Mammary epithelial cell (primary cell): ENCODE measurements at regions not wholly inside any gene's neighbourhood (a gene's known extent, or its start where the extent isn't known, plus 50 kb on each side); places are given as distances from the start of the nearest gene placed in this dataset.

ENCODE experiments used
- EZH2 ChIP-seq: IDR thresholded peaks from 2 replicates; pipeline ENCODE4 v1.6.1; 2012; ENCODE audit warnings: low read length, inconsistent platforms, borderline replicate concordance
- TF ChIP-seq, protein P1 (sequence below), 2 donors: IDR thresholded peaks in 1 of 2; conservative IDR thresholded peaks in 1 of 2; 2 replicates each; pipeline ENCODE4 v1.5.1; 2011 to 2012; ENCODE audit warnings: inconsistent platforms in 2 of 2, low read length in 2 of 2, mild to moderate bottlenecking in 2 of 2, control low read depth in 1 of 2, low read depth in 1 of 2; ENCODE audit not compliant: insufficient read depth in 1 of 2; ENCODE audit errors: extremely low read depth in 1 of 2

GRCh38 chr2:204166961-204167360 is 230.4 kb downstream of the ICOS start:
- TF ChIP-seq, protein P1, sequence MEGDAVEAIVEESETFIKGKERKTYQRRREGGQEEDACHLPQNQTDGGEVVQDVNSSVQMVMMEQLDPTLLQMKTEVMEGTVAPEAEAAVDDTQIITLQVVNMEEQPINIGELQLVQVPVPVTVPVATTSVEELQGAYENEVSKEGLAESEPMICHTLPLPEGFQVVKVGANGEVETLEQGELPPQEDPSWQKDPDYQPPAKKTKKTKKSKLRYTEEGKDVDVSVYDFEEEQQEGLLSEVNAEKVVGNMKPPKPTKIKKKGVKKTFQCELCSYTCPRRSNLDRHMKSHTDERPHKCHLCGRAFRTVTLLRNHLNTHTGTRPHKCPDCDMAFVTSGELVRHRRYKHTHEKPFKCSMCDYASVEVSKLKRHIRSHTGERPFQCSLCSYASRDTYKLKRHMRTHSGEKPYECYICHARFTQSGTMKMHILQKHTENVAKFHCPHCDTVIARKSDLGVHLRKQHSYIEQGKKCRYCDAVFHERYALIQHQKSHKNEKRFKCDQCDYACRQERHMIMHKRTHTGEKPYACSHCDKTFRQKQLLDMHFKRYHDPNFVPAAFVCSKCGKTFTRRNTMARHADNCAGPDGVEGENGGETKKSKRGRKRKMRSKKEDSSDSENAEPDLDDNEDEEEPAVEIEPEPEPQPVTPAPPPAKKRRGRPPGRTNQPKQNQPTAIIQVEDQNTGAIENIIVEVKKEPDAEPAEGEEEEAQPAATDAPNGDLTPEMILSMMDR (conservative IDR thresholded peaks at IDR 0.05 in 1 of 2, IDR thresholded peaks at IDR 0.05 in 1 of 2; ENCODE audit: extremely low read depth in 1 of 2, insufficient read depth in 1 of 2, low read depth in 1 of 2, low read length in 2 of 2) = no peak
- no peak for TF ChIP-seq EZH2
